Mammary epithelial cell (primary cell): ENCODE measurements at regions not wholly inside any gene's neighbourhood (a gene's known extent, or its start where the extent isn't known, plus 50 kb on each side); places are given as distances from the start of the nearest gene placed in this dataset.

ENCODE experiments used
- CTCF ChIP-seq, 2 donors: IDR thresholded peaks in 1 of 2; conservative IDR thresholded peaks in 1 of 2; 2 replicates each; pipeline ENCODE4 v1.5.1; 2011 to 2012; ENCODE audit warnings: inconsistent platforms in 2 of 2, low read length in 2 of 2, mild to moderate bottlenecking in 2 of 2, control low read depth in 1 of 2, low read depth in 1 of 2; ENCODE audit not compliant: insufficient read depth in 1 of 2; ENCODE audit errors: extremely low read depth in 1 of 2
- EZH2 ChIP-seq: IDR thresholded peaks from 2 replicates; pipeline ENCODE4 v1.6.1; 2012; ENCODE audit warnings: low read length, inconsistent platforms, borderline replicate concordance

- TF ChIP-seq CTCF (conservative IDR thresholded peaks at IDR 0.05 in 1 of 2, IDR thresholded peaks at IDR 0.05 in 1 of 2; ENCODE audit: extremely low read depth in 1 of 2, insufficient read depth in 1 of 2, low read depth in 1 of 2, low read length in 2 of 2) (no peak), EZH2 (no peak)
Measured at GRCh38 chr4:146119845-146120404, 55.6 kb upstream of the LSM6 start.
